ENCODE measurements at regions not wholly inside any gene's neighbourhood (a gene's known extent, or its start where the extent isn't known, plus 50 kb on each side); places are given as distances from the start of the nearest gene placed in this dataset.

DNA sequence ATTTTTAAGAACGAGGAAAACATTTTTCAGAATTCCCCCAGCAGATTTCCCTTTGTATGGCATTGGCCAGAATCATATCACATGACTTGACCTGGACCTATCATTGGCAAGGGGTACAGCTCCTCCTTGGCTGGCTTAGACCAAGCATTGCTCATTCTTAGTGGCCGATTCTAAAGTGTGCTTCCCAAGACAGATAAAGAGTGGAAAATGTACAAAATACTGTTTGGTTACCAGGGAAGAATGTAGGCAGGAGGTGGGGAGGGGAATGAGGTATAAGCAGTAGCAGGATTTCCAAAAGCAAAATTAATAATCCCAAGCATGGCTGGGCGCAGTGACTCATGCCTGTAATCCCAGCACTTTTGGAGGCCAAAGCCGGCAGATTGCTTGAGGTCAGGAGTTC, 75.6 kb upstream of the KRTAP11-1 start:
- Histone ChIP-seq H3K9me3 (no peaks in the 10 kb centered on the region), H3K27me3 (no peaks in the 10 kb centered on the region), H3K4me1 (no peaks in the 10 kb centered on the region), H3K36me3 (no peaks in the 10 kb centered on the region), H3K4me3 (no peak overlapping the region), H3K27ac (no peak overlapping the region)
- ATAC-seq (no peak), DNase-seq (no peak)
- intact Hi-C loops (cut with DNase I): no loop called here
- TF ChIP-seq, protein P1, sequence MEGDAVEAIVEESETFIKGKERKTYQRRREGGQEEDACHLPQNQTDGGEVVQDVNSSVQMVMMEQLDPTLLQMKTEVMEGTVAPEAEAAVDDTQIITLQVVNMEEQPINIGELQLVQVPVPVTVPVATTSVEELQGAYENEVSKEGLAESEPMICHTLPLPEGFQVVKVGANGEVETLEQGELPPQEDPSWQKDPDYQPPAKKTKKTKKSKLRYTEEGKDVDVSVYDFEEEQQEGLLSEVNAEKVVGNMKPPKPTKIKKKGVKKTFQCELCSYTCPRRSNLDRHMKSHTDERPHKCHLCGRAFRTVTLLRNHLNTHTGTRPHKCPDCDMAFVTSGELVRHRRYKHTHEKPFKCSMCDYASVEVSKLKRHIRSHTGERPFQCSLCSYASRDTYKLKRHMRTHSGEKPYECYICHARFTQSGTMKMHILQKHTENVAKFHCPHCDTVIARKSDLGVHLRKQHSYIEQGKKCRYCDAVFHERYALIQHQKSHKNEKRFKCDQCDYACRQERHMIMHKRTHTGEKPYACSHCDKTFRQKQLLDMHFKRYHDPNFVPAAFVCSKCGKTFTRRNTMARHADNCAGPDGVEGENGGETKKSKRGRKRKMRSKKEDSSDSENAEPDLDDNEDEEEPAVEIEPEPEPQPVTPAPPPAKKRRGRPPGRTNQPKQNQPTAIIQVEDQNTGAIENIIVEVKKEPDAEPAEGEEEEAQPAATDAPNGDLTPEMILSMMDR (IDR thresholded peaks at IDR 0.05): no peak
- TF ChIP-seq POLR2A (IDR thresholded peaks at IDR 0.05): no peak
- WGBS, 4 donors: 70 to 80% (median 77%) methylated on average over 4 of the region's 4 CpGs

DNA sequence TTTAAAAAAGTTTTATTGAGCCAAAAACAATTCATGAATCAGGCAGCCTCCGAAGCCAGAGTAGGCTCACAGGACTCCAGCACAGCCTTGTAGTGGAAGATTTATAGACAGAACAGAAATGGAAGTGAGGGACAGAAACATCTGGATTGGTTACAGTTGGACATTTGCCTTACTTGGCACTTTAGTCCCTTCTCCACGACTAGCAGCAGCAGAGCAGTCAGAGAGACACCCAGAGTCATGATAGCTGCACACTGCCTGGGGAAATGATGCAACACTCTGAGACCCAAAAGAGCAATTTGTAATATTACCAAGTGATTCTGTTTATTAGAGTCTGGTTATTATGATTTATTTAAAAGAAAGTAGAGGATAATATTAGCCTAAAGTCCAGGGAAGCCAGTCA, 72.2 kb upstream of the KRTAP11-1 start:
- intact Hi-C loops (cut with DNase I): no loop called here
- Histone ChIP-seq H3K9me3 (no peaks in the 10 kb centered on the region), H3K27me3 (no peaks in the 10 kb centered on the region), H3K4me1 (no peaks in the 10 kb centered on the region), H3K4me3 (no peak overlapping the region), H3K27ac (no peak overlapping the region), H3K36me3 (no peaks in the 10 kb centered on the region)
- WGBS, 4 donors: 47 to 60% (median 56%) methylated on average over 2 of the region's 2 CpGs
- no peak for DNase-seq
- ATAC-seq: no peak
- TF ChIP-seq POLR2A (IDR thresholded peaks at IDR 0.05): no peak
- TF ChIP-seq, protein P1 (IDR thresholded peaks at IDR 0.05): no peak

DNA sequence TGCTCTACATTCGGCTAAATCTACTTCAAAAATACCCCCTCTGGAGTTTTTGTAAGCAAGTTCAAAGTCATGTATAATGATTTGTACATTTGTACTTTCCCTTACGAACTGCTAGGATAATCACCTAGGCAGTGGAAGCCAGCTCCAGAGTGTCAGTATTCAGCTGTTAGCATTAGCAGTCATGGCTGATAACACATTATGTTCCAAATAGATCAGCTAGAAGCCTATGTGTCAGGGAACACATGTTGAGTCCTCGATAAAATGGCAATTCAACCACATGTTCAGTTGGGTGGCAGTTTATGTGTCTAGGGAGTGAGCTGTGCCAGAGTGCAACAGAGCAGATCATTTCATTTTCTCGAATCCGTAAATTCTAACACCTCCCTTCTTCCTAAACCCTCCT, 65.8 kb upstream of the KRTAP11-1 start:
- Histone ChIP-seq H3K27me3 (no peaks in the 10 kb centered on the region), H3K27ac (no peak overlapping the region), H3K4me1 (no peaks in the 10 kb centered on the region), H3K36me3 (no peaks in the 10 kb centered on the region), H3K4me3 (no peak overlapping the region), H3K9me3 (no peaks in the 10 kb centered on the region)
- ATAC-seq: no peak
- intact Hi-C loops (cut with DNase I): no loop called here
- no peak for DNase-seq
- TF ChIP-seq, protein P1 (IDR thresholded peaks at IDR 0.05): no peak
- TF ChIP-seq POLR2A (IDR thresholded peaks at IDR 0.05): no peak
- 81 to 86% (median 84%) methylated on average over 5 of the region's 5 CpGs for WGBS, 4 donors

DNA sequence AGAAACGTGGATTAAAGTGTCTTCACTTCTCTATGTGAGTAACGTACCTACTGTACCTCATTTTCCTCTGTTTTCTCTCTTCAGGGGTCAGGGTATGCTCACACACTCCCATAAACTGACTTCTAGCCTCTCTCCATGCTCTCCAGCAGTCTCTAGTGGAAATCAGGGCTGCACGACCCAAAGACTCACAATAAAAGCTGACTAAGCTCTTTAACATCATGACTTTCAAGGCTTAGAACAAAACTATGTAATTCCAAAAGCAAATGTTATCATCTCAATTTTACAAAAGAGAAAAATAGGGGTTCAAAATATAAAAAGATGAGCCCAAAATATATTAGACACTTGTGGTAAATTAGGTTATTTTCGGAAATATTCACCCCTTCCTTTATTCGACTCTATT, 62.5 kb upstream of the KRTAP11-1 start:
- 62 to 71% (median 70%) methylated on average over 5 of the region's 5 CpGs for WGBS, 4 donors
- Histone ChIP-seq H3K27me3 (no peaks in the 10 kb centered on the region), H3K4me3 (no peak overlapping the region), H3K4me1 (no peaks in the 10 kb centered on the region), H3K36me3 (no peaks in the 10 kb centered on the region), H3K27ac (no peak overlapping the region), H3K9me3 (no peaks in the 10 kb centered on the region)
- DNase-seq (no peak), ATAC-seq (no peak)
- TF ChIP-seq, protein P1 (IDR thresholded peaks at IDR 0.05): no peak
- TF ChIP-seq POLR2A (IDR thresholded peaks at IDR 0.05): no peak
- intact Hi-C loops (cut with DNase I): no loop called here

Data from heart left ventricle (tissue), 16 donors.